AG04450 (cell line): ENCODE measurements at regions not wholly inside any gene's neighbourhood (a gene's known extent, or its start where the extent isn't known, plus 50 kb on each side); places are given as distances from the start of the nearest gene placed in this dataset.
"Not testable (repeated sequence)": the region's sequence is repeated elsewhere in the genome, so short reads cannot be mapped to it uniquely, and the experiment has no call there.

Experiments
- CTCF ChIA-PET: fragments of 300-600, 350-600 bp; formaldehyde crosslinking; extraction: SDS; loops from one replicate; lab custom pipeline; 2022; ENCODE audit warnings: antibody characterized with exemption, inconsistent platforms; lab: Charles Lee
- POLR2A ChIA-PET: fragments of 350-600 bp; formaldehyde crosslinking; extraction: SDS; loops from one replicate; lab custom pipeline; 2021; ENCODE audit warnings: antibody characterized with exemption, inconsistent platforms; lab: Yijun Ruan, JAX
- DNase-seq: peaks from one replicate; pipeline ENCODE4 v3.0.0-alpha.2; 2011; ENCODE audit warnings: low read depth, low spot score
- H3K27ac ChIP-seq: one replicate; pipeline ENCODE4 v1.5.1; 2012; ENCODE audit warnings: low read depth, low read length, control low read depth
- H3K27me3 ChIP-seq: one replicate; pipeline ENCODE4 v1.6.0; 2012; ENCODE audit warnings: low read length; ENCODE audit not compliant: control insufficient read depth, insufficient read depth
- H3K4me3 ChIP-seq: 2 replicates; pipeline ENCODE4 v1.5.1; 2011; ENCODE audit warnings: mild to moderate bottlenecking, low read depth, low read length, control low read depth
- H3K9me3 ChIP-seq: 2 replicates; pipeline ENCODE4 v1.5.1; 2012; ENCODE audit warnings: low read length; ENCODE audit not compliant: control insufficient read depth, insufficient read depth
- TF ChIP-seq, protein P1 (sequence below): IDR thresholded peaks from 2 replicates; pipeline ENCODE4 v1.5.1; 2011; ENCODE audit warnings: low read depth, low read length, control low read depth, inconsistent platforms

DNA sequence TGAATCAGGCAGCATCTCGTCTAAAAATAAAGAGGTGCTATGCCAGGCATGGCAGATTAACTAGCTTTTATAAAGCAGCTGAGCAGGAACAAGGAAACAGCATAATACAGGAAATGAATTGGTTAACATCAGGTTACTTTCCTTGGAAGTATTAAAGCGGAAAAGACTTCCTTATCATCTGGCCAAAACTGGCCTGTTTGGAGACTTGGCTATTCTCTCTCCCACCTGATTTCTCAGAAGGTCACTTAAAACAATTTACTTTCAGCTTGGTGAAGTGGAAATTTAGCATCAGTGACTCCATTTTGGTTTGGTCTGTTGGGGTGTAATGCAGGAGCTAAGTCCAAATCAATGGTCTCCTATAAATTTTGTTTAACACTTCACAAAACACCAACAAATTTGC is 191.6 kb downstream of the NUFIP1 start:
- H3K27ac ChIP-seq = no peak overlapping the region
- DNase-seq = no peak
- TF ChIP-seq, protein P1, sequence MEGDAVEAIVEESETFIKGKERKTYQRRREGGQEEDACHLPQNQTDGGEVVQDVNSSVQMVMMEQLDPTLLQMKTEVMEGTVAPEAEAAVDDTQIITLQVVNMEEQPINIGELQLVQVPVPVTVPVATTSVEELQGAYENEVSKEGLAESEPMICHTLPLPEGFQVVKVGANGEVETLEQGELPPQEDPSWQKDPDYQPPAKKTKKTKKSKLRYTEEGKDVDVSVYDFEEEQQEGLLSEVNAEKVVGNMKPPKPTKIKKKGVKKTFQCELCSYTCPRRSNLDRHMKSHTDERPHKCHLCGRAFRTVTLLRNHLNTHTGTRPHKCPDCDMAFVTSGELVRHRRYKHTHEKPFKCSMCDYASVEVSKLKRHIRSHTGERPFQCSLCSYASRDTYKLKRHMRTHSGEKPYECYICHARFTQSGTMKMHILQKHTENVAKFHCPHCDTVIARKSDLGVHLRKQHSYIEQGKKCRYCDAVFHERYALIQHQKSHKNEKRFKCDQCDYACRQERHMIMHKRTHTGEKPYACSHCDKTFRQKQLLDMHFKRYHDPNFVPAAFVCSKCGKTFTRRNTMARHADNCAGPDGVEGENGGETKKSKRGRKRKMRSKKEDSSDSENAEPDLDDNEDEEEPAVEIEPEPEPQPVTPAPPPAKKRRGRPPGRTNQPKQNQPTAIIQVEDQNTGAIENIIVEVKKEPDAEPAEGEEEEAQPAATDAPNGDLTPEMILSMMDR = no peak
- ChIA-PET POLR2A (no interaction called here), CTCF (no interaction called here)
- no peak overlapping the region for H3K4me3 ChIP-seq
- no peaks in the 10 kb centered on the region for H3K27me3 ChIP-seq
- no peaks in the 10 kb centered on the region; the same call in 1 of the 2 replicates for H3K9me3 ChIP-seq

DNA sequence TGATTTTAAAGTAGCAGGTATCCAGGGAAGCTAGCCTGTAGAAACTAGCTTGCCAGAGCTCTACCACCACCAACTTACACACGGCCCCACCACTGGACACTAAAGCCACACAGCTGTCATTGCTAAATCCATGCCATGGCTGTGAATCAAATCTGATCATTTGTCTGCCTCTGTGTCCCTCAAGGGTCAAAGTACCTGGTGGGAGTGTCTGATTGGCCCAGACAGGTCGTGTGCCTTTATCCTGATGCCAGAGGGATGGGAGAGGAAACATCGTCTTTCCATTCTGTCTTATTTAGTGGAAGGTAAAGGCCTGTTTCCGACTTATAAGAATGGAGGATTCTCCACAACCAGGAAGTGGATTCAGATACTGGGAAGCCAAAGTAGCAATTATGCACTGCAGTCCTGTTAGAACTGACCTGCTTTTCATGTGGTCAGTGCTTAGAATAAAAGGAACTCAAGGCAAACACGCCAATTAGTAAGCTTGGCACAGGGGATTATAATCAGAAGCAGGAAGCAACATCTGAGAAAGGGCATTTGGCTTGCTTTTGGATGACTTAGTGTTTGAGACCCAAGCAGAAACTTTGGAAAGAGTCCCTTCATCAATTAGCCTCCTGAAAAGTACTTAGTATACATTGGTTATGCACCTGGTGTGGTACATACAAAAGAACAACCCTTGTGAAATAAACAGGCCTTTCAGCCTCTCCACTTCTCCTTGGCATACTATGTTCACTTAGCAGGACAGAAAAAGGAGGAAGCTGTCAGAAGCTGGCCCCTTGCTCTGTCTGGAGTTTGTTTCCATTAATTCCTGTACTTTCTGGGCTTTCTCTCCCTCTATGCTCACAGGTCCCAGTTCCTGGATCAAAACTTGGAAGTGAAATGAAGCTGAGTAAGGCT is 192.4 kb downstream of the NUFIP1 start:
- TF ChIP-seq, protein P1 = no peak
- H3K27ac ChIP-seq = no peak overlapping the region
- ChIA-PET POLR2A (no interaction called here), CTCF (no interaction called here)
- no peak for DNase-seq
- H3K9me3 ChIP-seq = no peaks in the 10 kb centered on the region; the same call in 1 of the 2 replicates
- no peak overlapping the region for H3K4me3 ChIP-seq
- H3K27me3 ChIP-seq = no peaks in the 10 kb centered on the region

DNA sequence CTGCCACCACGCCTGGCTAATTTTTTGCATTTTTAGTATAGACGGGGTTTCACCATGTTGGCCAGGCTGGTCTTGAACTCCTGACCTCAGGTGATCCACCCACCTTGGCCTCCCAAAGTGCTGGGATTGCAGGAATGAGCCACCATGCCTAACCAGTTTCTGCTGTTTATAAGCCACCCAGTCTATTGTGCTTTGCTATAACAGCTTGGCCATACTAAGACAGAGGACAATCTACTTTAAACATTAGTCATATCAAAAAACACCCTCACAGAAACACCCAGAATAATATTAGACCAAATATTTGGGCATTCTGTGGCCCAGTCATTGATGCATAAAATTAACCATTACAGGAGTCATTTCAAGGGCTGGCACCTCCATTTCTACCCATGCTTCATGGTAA is 193.2 kb downstream of the NUFIP1 start:
- CTCF ChIA-PET, H3K27me3 ChIP-seq, H3K9me3 ChIP-seq, DNase-seq, H3K27ac ChIP-seq, POLR2A ChIA-PET, H3K4me3 ChIP-seq: not testable (repeated sequence)

DNA sequence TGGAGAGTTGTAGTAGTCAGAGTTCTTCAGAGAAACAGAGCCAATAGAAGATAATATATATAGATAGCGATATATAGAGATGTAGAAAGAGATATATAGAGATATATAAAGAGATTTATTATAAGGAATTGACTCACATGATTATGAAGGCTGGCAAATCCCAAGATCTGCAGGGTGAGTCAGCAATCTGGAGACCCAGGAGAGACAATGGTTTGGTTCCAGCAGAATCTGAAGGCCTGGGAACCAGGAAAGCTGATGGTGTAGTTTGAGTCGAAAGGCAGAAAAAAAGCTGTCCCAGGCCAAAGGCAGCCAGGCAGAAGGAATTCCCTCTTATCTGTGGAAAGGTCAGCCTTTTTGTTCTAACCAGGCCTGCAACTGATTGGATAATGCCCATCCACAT is 194.1 kb downstream of the NUFIP1 start:
- CTCF ChIA-PET = no interaction called here
- H3K9me3 ChIP-seq = peaks cover 1% of the 10 kb centered on the region
- H3K27me3 ChIP-seq = no peaks in the 10 kb centered on the region
- H3K27ac ChIP-seq = no peak overlapping the region
- H3K4me3 ChIP-seq = no peak overlapping the region
- no peak for DNase-seq
- POLR2A ChIA-PET = no interaction called here
- TF ChIP-seq, protein P1 = no peak

DNA sequence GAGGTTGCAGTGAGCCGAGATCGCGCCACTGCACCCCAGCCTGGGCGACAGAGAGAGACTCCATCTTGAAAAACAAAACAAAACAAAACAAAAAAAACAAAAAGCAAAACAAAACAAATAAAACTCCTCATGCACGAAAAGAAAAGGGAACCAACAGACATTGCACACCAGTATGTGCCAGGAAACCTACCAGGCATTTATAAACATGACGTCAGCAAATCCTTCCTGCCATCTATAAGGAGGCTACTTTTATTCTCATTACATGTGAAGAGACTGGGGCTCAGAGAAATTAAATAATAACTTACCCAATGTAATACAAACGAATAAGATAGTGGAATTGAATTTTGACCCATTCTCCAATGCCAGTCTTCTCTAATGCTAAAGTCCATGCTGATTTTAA is 197.2 kb downstream of the NUFIP1 start:
- H3K27ac ChIP-seq = no peak overlapping the region
- TF ChIP-seq, protein P1 = no peak
- no peak for DNase-seq
- peaks cover 10% of the 10 kb centered on the region for H3K9me3 ChIP-seq
- H3K27me3 ChIP-seq = no peaks in the 10 kb centered on the region
- POLR2A ChIA-PET = no interaction called here
- CTCF ChIA-PET = no interaction called here
- H3K4me3 ChIP-seq = no peak overlapping the region
